Upper lobe of left lung (tissue), 4 donors: ENCODE measurements at regions not wholly inside any gene's neighbourhood (a gene's known extent, or its start where the extent isn't known, plus 50 kb on each side); places are given as distances from the start of the nearest gene placed in this dataset.

Source experiments
- EP300 ChIP-seq, 4 donors: sonication (generic); formaldehyde crosslinking; IDR thresholded peaks; one replicate each; pipeline ENCODE4 v1.5.1; 2017; ENCODE audit warnings: antibody characterized with exemption in 4 of 4, control low read depth in 2 of 4
- TF ChIP-seq, protein P1 (sequence below), 6 experiments: fragments of 450-650 bp in 4 of 6; fragments of 200-600 bp in 2 of 6; sonication (generic) in 2 of 6; IDR thresholded peaks; one replicate each; pipeline ENCODE4 v1.5.1; 2016 to 2019; ENCODE audit warnings: antibody characterized with exemption in 6 of 6

DNA sequence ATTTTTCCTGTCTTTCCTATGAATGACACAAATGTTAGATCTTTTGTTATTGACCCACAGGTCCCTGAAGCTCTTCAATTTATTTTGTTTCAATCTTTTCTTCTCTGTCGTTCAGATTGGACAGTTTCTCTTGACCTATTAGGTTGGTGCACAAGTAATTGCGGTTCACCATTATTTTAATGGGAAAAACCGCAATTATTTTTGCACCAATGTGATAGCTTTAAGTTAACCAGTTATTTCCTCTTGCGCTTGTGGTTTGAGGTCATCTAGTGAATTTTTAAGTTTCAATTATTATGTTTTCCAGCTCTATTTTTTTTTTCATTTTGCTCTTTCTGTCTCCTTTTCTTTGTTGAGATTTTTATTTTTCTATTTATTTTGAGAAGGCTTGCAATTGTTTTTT lies 399.2 kb downstream of the INHBA start:
- TF ChIP-seq, protein P1, sequence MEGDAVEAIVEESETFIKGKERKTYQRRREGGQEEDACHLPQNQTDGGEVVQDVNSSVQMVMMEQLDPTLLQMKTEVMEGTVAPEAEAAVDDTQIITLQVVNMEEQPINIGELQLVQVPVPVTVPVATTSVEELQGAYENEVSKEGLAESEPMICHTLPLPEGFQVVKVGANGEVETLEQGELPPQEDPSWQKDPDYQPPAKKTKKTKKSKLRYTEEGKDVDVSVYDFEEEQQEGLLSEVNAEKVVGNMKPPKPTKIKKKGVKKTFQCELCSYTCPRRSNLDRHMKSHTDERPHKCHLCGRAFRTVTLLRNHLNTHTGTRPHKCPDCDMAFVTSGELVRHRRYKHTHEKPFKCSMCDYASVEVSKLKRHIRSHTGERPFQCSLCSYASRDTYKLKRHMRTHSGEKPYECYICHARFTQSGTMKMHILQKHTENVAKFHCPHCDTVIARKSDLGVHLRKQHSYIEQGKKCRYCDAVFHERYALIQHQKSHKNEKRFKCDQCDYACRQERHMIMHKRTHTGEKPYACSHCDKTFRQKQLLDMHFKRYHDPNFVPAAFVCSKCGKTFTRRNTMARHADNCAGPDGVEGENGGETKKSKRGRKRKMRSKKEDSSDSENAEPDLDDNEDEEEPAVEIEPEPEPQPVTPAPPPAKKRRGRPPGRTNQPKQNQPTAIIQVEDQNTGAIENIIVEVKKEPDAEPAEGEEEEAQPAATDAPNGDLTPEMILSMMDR (IDR thresholded peaks at IDR 0.05) = no peak
- no peak for TF ChIP-seq EP300 (IDR thresholded peaks at IDR 0.05)
